Ovary (tissue), 3 donors: ENCODE measurements at regions not wholly inside any gene's neighbourhood (a gene's known extent, or its start where the extent isn't known, plus 50 kb on each side); places are given as distances from the start of the nearest gene placed in this dataset.

Experiments
- CTCF ChIP-seq, 3 donors: fragments of 450-650 bp in 2 of 3; fragments of 200-600 bp in 1 of 3; IDR thresholded peaks; one replicate each; pipeline versions ENCODE4 v1.5.1 to v1.8.0; 2016 to 2022; ENCODE audit warnings: antibody characterized with exemption in 3 of 3, mild to moderate bottlenecking in 1 of 3
- EP300 ChIP-seq: sonication (generic); formaldehyde crosslinking; IDR thresholded peaks from one replicate; pipeline ENCODE4 v1.6.1; 2017; ENCODE audit warnings: antibody characterized with exemption
- POLR2A ChIP-seq: fragments of 450-650 bp; IDR thresholded peaks from one replicate; pipeline ENCODE4 v1.6.1; 2017; ENCODE audit warnings: antibody characterized with exemption, mild to moderate bottlenecking, moderate library complexity
- donor health status: DM: no; HTN: no; CAD: no.

GRCh38 chr5:98433673-98434072, 339.8 kb upstream of the RGMB start:
- TF ChIP-seq CTCF (IDR thresholded peaks at IDR 0.05): no peak
- TF ChIP-seq POLR2A: no peak
- TF ChIP-seq EP300: no peak
